Ishikawa (cell line): ENCODE measurements at regions not wholly inside any gene's neighbourhood (a gene's known extent, or its start where the extent isn't known, plus 50 kb on each side); places are given as distances from the start of the nearest gene placed in this dataset.

ENCODE experiments used
- CEBPB ChIP-seq: IDR thresholded peaks from 2 replicates; pipeline ENCODE4 v1.6.1; 2012
- CREB1 ChIP-seq: IDR thresholded peaks from 2 replicates; pipeline ENCODE4 v1.6.1; 2012; ENCODE audit warnings: low read depth
- EGR1 ChIP-seq: IDR thresholded peaks from 2 replicates; pipeline ENCODE4 v1.6.1; 2012
- EP300 ChIP-seq: IDR thresholded peaks from 2 replicates; pipeline ENCODE4 v1.6.1; 2012; ENCODE audit warnings: borderline replicate concordance
- FOXM1 ChIP-seq: IDR thresholded peaks from 2 replicates; pipeline ENCODE4 v1.6.1; 2012; ENCODE audit warnings: low read depth, borderline replicate concordance
- NFIC ChIP-seq: IDR thresholded peaks from 2 replicates; pipeline ENCODE4 v1.6.1; 2012
- RAD21 ChIP-seq: IDR thresholded peaks from 2 replicates; pipeline ENCODE4 v1.6.1; 2012; ENCODE audit warnings: low read depth
- REST ChIP-seq: IDR thresholded peaks from 2 replicates; pipeline ENCODE4 v1.6.1; 2012; ENCODE audit warnings: low read depth, mild to moderate bottlenecking
- TCF12 ChIP-seq: IDR thresholded peaks from 2 replicates; pipeline ENCODE4 v1.6.1; 2012; ENCODE audit warnings: low read depth
- TEAD4 ChIP-seq: IDR thresholded peaks from 2 replicates; pipeline ENCODE4 v1.6.1; 2012
- USF1 ChIP-seq: IDR thresholded peaks from 2 replicates; pipeline ENCODE4 v1.6.1; 2012
- YY1 ChIP-seq: IDR thresholded peaks from 2 replicates; pipeline ENCODE4 v1.6.1; 2012; ENCODE audit warnings: low read depth
- ZBTB7A ChIP-seq: IDR thresholded peaks from 2 replicates; pipeline ENCODE4 v1.6.1; 2012; ENCODE audit warnings: low read depth

- TF ChIP-seq USF1 (no peak), RAD21 (no peak), EGR1 (no peak), TCF12 (no peak), EP300 (no peak), YY1 (no peak), REST (no peak), CEBPB (no peak), TEAD4 (no peak), CREB1 (no peak), ZBTB7A (no peak), FOXM1 (no peak), NFIC (no peak)
Observed at GRCh38 chr1:164937291-164937690, 378.3 kb downstream of the PBX1 start.
